ENCODE measurements at regions not wholly inside any gene's neighbourhood (a gene's known extent, or its start where the extent isn't known, plus 50 kb on each side); places are given as distances from the start of the nearest gene placed in this dataset.
"Not testable (repeated sequence)": the region's sequence is repeated elsewhere in the genome, so short reads cannot be mapped to it uniquely, and the experiment has no call there.

DNA sequence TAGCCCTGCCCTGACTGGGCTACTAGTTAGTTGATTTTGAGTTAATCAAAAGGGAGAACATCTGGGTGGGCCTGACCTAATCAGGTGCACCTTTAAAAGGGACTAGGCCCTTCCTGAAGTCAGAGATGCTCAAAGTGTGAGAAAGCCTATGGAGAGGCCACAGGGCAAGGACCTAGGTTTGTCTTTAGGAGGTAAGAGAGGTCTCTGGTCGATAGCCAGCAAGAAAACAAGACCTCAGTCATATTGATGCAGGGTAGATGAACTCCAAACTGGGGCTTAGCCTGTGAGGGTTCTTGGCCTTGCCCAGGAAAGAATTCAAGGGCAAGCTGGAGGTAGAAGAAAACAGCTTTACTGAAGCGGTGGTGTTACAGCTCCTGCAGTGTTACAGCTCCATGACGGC is 73.8 kb downstream of the NPIPB5 start:
- TF ChIP-seq, protein P1, sequence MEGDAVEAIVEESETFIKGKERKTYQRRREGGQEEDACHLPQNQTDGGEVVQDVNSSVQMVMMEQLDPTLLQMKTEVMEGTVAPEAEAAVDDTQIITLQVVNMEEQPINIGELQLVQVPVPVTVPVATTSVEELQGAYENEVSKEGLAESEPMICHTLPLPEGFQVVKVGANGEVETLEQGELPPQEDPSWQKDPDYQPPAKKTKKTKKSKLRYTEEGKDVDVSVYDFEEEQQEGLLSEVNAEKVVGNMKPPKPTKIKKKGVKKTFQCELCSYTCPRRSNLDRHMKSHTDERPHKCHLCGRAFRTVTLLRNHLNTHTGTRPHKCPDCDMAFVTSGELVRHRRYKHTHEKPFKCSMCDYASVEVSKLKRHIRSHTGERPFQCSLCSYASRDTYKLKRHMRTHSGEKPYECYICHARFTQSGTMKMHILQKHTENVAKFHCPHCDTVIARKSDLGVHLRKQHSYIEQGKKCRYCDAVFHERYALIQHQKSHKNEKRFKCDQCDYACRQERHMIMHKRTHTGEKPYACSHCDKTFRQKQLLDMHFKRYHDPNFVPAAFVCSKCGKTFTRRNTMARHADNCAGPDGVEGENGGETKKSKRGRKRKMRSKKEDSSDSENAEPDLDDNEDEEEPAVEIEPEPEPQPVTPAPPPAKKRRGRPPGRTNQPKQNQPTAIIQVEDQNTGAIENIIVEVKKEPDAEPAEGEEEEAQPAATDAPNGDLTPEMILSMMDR (conservative IDR thresholded peaks at IDR 0.05; ENCODE audit: low read length): not testable (repeated sequence)
- not testable (repeated sequence) for TF ChIP-seq EZH2phosphoT487 (IDR thresholded peaks at IDR 0.05; ENCODE audit: borderline replicate concordance, low read depth, low read length)

All from OCI-LY7 (cell line).